Skin epidermis (tissue), 12 donors: ENCODE measurements at regions not wholly inside any gene's neighbourhood (a gene's known extent, or its start where the extent isn't known, plus 50 kb on each side); places are given as distances from the start of the nearest gene placed in this dataset.
A peak's percentile ranks its signal among the peaks of the same experiment; 100 is the strongest.

ENCODE experiments used
- H3K27ac ChIP-seq, 21 experiments: fragments of 200-600 bp; sonication (generic) in 11 of 21; one replicate each; pipeline ENCODE4 v1.5.0; 2020; ENCODE audit warnings: mild to moderate bottlenecking in 3 of 21, inconsistent platforms in 2 of 21, moderate library complexity in 2 of 21
- H3K4me3 ChIP-seq, 7 experiments: fragments of 200-600 bp; sonication (generic) in 2 of 7; one replicate each; pipeline ENCODE4 v1.5.0; 2020; ENCODE audit warnings: inconsistent platforms in 2 of 7, mild to moderate bottlenecking in 2 of 7, moderate library complexity in 1 of 7

GRCh38 chrX:23202326-23202725, 132.3 kb upstream of the PTCHD1 start:
- Histone ChIP-seq H3K4me3 (no peak overlapping the region), H3K27ac (no peak overlapping the region)

- Histone ChIP-seq H3K4me3 (no peak overlapping the region), H3K27ac (no peak overlapping the region)
These were observed 111.5 kb upstream of the PTCHD1 start for GRCh38 chrX:23223169-23223568.

- no peak overlapping the region for H3K27ac ChIP-seq
- no peak overlapping the region for H3K4me3 ChIP-seq
These were observed 106.2 kb upstream of the PTCHD1 start for GRCh38 chrX:23228454-23228853.

GRCh38 chrX:23228950-23229448, 105.7 kb upstream of the PTCHD1 start:
- no peak overlapping the region for H3K27ac ChIP-seq
- no peak overlapping the region for H3K4me3 ChIP-seq

GRCh38 chrX:23235051-23235450, 99.6 kb upstream of the PTCHD1 start:
- Histone ChIP-seq H3K4me3 (no peak overlapping the region), H3K27ac (no peak overlapping the region)

GRCh38 chrX:23246001-23246400, 88.6 kb upstream of the PTCHD1 start:
- Histone ChIP-seq H3K4me3 (no peak overlapping the region), H3K27ac (no peak overlapping the region)

- Histone ChIP-seq H3K4me3 (no peak overlapping the region), H3K27ac (no peak overlapping the region)
These were observed 86.5 kb upstream of the PTCHD1 start for GRCh38 chrX:23248187-23248586.

GRCh38 chrX:23251043-23251442, 83.6 kb upstream of the PTCHD1 start:
- Histone ChIP-seq H3K4me3 (no peak overlapping the region), H3K27ac (no peak overlapping the region)

- Histone ChIP-seq H3K4me3 (no peak overlapping the region), H3K27ac (no peak overlapping the region)
These were observed 70.8 kb upstream of the PTCHD1 start for GRCh38 chrX:23263892-23264291.

- no peak overlapping the region for H3K27ac ChIP-seq
- H3K4me3 ChIP-seq: no peak overlapping the region
These were observed 64.7 kb upstream of the PTCHD1 start for GRCh38 chrX:23269923-23270322.

- Histone ChIP-seq H3K4me3 (no peak overlapping the region), H3K27ac (no peak overlapping the region)
These were observed 63.6 kb upstream of the PTCHD1 start for GRCh38 chrX:23271026-23271425.

- peak overlapping the region in 1 of 21 experiments; percentile 62 for H3K27ac ChIP-seq
- no peak overlapping the region for H3K4me3 ChIP-seq
These were observed 58.2 kb upstream of the PTCHD1 start for GRCh38 chrX:23276475-23276874.
